ENCODE measurements at regions not wholly inside any gene's neighbourhood (a gene's known extent, or its start where the extent isn't known, plus 50 kb on each side); places are given as distances from the start of the nearest gene placed in this dataset.

DNA sequence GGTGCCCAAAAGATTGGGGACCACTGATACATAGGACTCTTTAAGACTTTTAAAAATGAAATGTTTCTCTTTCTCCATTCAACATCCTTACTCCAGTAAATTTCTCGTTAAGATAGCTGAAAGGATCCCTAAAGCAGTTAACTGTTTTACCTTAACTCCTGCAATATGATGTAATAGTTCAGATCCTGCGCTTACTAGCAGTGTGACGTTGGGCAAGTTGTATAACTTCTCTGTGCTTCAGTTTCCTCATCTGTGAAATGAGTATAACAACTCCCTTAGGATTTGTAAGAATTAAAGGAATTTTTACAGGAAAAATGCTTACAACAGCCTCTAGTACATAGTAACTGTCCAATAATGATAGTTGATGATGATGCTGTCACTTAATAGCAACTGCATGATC, 158.9 kb downstream of the TANC2 start:
- H3K27me3 ChIP-seq (ENCODE audit: low read length) = no peaks in the 10 kb centered on the region
- H3K36me3 ChIP-seq (ENCODE audit: low read length) = no peaks in the 10 kb centered on the region
- H3K4me3 ChIP-seq (ENCODE audit: insufficient read depth, low read length, poor library complexity, severe bottlenecking) = no peak overlapping the region
- no peaks in the 10 kb centered on the region for H3F3A ChIP-seq (ENCODE audit: insufficient read depth)
- H3K27ac ChIP-seq (ENCODE audit: low read depth, low read length) = no peak overlapping the region
- H3K9me2 ChIP-seq (replicated peaks; ENCODE audit: insufficient read depth, low read length) = no peaks in the 10 kb centered on the region
- H3K4me2 ChIP-seq (ENCODE audit: low read depth, low read length, poor library complexity, severe bottlenecking) = no peak overlapping the region
- H2AFZ ChIP-seq (ENCODE audit: low read depth, low read length, severe bottlenecking) = no peak overlapping the region
- no peaks in the 10 kb centered on the region for H3K9me3 ChIP-seq (ENCODE audit: insufficient read depth, low read length)
- H3K79me2 ChIP-seq (ENCODE audit: insufficient read depth, low read length) = no peaks in the 10 kb centered on the region
- H3K9ac ChIP-seq (ENCODE audit: low read length) = no peak overlapping the region
- TF ChIP-seq EZH2phosphoT487 (conservative IDR thresholded peaks at IDR 0.05; ENCODE audit: low read length) = no peak
- TF ChIP-seq, protein P1, sequence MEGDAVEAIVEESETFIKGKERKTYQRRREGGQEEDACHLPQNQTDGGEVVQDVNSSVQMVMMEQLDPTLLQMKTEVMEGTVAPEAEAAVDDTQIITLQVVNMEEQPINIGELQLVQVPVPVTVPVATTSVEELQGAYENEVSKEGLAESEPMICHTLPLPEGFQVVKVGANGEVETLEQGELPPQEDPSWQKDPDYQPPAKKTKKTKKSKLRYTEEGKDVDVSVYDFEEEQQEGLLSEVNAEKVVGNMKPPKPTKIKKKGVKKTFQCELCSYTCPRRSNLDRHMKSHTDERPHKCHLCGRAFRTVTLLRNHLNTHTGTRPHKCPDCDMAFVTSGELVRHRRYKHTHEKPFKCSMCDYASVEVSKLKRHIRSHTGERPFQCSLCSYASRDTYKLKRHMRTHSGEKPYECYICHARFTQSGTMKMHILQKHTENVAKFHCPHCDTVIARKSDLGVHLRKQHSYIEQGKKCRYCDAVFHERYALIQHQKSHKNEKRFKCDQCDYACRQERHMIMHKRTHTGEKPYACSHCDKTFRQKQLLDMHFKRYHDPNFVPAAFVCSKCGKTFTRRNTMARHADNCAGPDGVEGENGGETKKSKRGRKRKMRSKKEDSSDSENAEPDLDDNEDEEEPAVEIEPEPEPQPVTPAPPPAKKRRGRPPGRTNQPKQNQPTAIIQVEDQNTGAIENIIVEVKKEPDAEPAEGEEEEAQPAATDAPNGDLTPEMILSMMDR (IDR thresholded peaks at IDR 0.05; ENCODE audit: insufficient read depth, low read length, poor library complexity, severe bottlenecking) = no peak
- no peaks in the 10 kb centered on the region for H4K20me1 ChIP-seq (ENCODE audit: low read depth, low read length)

DNA sequence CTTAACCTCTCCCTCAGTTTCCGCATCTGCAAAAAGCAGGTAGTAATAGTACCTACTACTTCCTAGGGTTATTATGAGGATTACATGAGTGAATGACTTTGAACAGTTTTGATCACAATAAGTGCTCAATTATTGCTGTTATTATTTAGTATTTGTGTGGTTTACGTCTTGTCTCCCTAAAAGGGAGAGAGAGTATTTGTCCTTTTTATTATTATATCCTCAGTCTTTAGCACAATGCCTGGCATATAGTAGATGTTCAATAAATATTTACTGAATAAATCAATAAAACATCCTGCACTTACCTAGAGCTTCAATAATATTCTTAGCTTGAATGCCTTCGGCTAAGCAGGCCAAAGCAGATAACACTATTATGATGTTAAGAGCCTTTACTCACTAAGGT, 160.0 kb downstream of the TANC2 start:
- no peaks in the 10 kb centered on the region for H3K27me3 ChIP-seq (ENCODE audit: low read length)
- no peak overlapping the region for H3K27ac ChIP-seq (ENCODE audit: low read depth, low read length)
- TF ChIP-seq EZH2phosphoT487 (conservative IDR thresholded peaks at IDR 0.05; ENCODE audit: low read length) = no peak
- TF ChIP-seq, protein P1 (IDR thresholded peaks at IDR 0.05; ENCODE audit: insufficient read depth, low read length, poor library complexity, severe bottlenecking) = no peak
- no peaks in the 10 kb centered on the region for H3K9me2 ChIP-seq (replicated peaks; ENCODE audit: insufficient read depth, low read length)
- no peaks in the 10 kb centered on the region for H3K36me3 ChIP-seq (ENCODE audit: low read length)
- H3F3A ChIP-seq (ENCODE audit: insufficient read depth) = no peaks in the 10 kb centered on the region
- H3K4me3 ChIP-seq (ENCODE audit: insufficient read depth, low read length, poor library complexity, severe bottlenecking) = no peak overlapping the region
- H3K9ac ChIP-seq (ENCODE audit: low read length) = no peak overlapping the region
- H2AFZ ChIP-seq (ENCODE audit: low read depth, low read length, severe bottlenecking) = no peak overlapping the region
- no peaks in the 10 kb centered on the region for H3K79me2 ChIP-seq (ENCODE audit: insufficient read depth, low read length)
- H3K4me2 ChIP-seq (ENCODE audit: low read depth, low read length, poor library complexity, severe bottlenecking) = no peak overlapping the region
- H3K9me3 ChIP-seq (ENCODE audit: insufficient read depth, low read length) = no peaks in the 10 kb centered on the region
- no peaks in the 10 kb centered on the region for H4K20me1 ChIP-seq (ENCODE audit: low read depth, low read length)

DNA sequence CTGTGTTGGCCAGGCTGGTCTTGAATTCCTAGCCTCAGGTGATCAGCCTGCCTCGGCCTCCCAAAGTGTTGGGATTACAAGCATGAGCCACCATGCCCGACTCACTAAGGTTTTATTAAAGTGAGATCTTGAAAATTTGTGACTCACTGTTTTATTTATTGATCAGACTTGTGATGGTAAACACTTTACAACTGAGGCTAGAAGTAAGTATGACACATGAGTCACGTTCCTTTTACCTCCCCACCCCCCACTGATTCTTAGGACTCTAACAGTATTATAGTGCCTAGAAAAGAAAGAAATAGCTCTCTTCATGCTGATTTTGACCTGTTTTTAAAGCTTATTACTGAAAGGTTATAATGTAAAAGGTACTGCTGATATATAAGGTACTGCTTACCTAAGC, 160.6 kb downstream of the TANC2 start:
- Histone ChIP-seq H3K4me2 (ENCODE audit: low read depth, low read length, poor library complexity, severe bottlenecking) (no peak overlapping the region), H3F3A (ENCODE audit: insufficient read depth) (no peaks in the 10 kb centered on the region), H3K27ac (ENCODE audit: low read depth, low read length) (no peak overlapping the region), H2AFZ (ENCODE audit: low read depth, low read length, severe bottlenecking) (no peak overlapping the region), H3K9ac (ENCODE audit: low read length) (no peak overlapping the region), H3K36me3 (ENCODE audit: low read length) (no peaks in the 10 kb centered on the region), H3K4me3 (ENCODE audit: insufficient read depth, low read length, poor library complexity, severe bottlenecking) (no peak overlapping the region), H4K20me1 (ENCODE audit: low read depth, low read length) (no peaks in the 10 kb centered on the region), H3K9me3 (ENCODE audit: insufficient read depth, low read length) (no peaks in the 10 kb centered on the region), H3K79me2 (ENCODE audit: insufficient read depth, low read length) (no peaks in the 10 kb centered on the region), H3K27me3 (ENCODE audit: low read length) (no peaks in the 10 kb centered on the region), H3K9me2 (replicated peaks; ENCODE audit: insufficient read depth, low read length) (no peaks in the 10 kb centered on the region)
- TF ChIP-seq EZH2phosphoT487 (conservative IDR thresholded peaks at IDR 0.05; ENCODE audit: low read length) = no peak
- TF ChIP-seq, protein P1 (IDR thresholded peaks at IDR 0.05; ENCODE audit: insufficient read depth, low read length, poor library complexity, severe bottlenecking) = no peak
